HL-60 (cell line): ENCODE measurements at regions not wholly inside any gene's neighbourhood (a gene's known extent, or its start where the extent isn't known, plus 50 kb on each side); places are given as distances from the start of the nearest gene placed in this dataset.

Experiments
- DNase-seq, 2 experiments: peaks; one replicate each; pipeline ENCODE4 v3.0.0-alpha.2; 2010 to 2020; ENCODE audit warnings: low read depth in 1 of 2, low spot score in 1 of 2
- H3K27ac ChIP-seq: fragments of 250-450 bp; sonication (Bioruptor Pico); replicated peaks from 2 replicates; pipeline ENCODE4 v1.5.1; 2020; ENCODE audit warnings: mild to moderate bottlenecking, moderate library complexity
- H3K27me3 ChIP-seq: fragments of 250-450 bp; sonication (Bioruptor Pico); 2 replicates; pipeline ENCODE4 v1.5.1; 2021; ENCODE audit warnings: mild to moderate bottlenecking, moderate library complexity; ENCODE audit not compliant: insufficient read depth, poor library complexity, severe bottlenecking
- H3K4me3 ChIP-seq: replicated peaks from 2 replicates; pipeline ENCODE4 v1.5.1; 2011; ENCODE audit warnings: mild to moderate bottlenecking, control low read depth, low read length; ENCODE audit not compliant: insufficient read depth
- GABPA ChIP-seq: IDR thresholded peaks from 2 replicates; pipeline ENCODE4 v1.6.1; 2012; ENCODE audit warnings: low read depth
- POLR2AphosphoS5 ChIP-seq: IDR thresholded peaks from 2 replicates; pipeline ENCODE4 v1.6.1; 2012; ENCODE audit warnings: low read depth
- SPI1 ChIP-seq: IDR thresholded peaks from 2 replicates; pipeline ENCODE4 v1.6.1; 2012; ENCODE audit warnings: low read depth, mild to moderate bottlenecking, borderline replicate concordance
- TF ChIP-seq, protein P1 (sequence below): IDR thresholded peaks from 2 replicates; pipeline ENCODE4 v1.6.1; 2012; ENCODE audit warnings: low read depth; ENCODE audit not compliant: insufficient replicate concordance
- TF ChIP-seq, protein P2 (sequence below): IDR thresholded peaks from one replicate; pipeline ENCODE4 v1.5.1; 2011; ENCODE audit warnings: low read length, control low read depth, inconsistent platforms; ENCODE audit not compliant: insufficient read depth

DNA sequence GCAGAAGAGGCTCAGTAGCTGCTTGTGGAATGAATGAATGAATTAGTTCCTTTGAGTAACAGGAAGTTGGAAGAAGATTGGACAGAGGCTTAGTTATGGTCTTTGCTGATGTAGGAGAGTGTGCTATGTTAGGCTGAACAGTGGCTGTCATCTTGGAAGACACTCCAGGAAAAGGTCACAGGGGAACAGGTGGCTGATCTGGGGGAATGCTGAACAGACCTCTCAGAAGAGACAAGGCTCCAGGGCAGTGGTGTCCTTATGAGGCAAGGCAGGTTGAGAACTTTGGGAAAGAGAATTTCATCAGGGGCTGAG, 62.3 kb downstream of the UTRN start:
- Histone ChIP-seq H3K27ac (no peak overlapping the region), H3K4me3 (no peak overlapping the region), H3K27me3 (no peaks in the 10 kb centered on the region)
- no peak for TF ChIP-seq GABPA
- TF ChIP-seq, protein P1, sequence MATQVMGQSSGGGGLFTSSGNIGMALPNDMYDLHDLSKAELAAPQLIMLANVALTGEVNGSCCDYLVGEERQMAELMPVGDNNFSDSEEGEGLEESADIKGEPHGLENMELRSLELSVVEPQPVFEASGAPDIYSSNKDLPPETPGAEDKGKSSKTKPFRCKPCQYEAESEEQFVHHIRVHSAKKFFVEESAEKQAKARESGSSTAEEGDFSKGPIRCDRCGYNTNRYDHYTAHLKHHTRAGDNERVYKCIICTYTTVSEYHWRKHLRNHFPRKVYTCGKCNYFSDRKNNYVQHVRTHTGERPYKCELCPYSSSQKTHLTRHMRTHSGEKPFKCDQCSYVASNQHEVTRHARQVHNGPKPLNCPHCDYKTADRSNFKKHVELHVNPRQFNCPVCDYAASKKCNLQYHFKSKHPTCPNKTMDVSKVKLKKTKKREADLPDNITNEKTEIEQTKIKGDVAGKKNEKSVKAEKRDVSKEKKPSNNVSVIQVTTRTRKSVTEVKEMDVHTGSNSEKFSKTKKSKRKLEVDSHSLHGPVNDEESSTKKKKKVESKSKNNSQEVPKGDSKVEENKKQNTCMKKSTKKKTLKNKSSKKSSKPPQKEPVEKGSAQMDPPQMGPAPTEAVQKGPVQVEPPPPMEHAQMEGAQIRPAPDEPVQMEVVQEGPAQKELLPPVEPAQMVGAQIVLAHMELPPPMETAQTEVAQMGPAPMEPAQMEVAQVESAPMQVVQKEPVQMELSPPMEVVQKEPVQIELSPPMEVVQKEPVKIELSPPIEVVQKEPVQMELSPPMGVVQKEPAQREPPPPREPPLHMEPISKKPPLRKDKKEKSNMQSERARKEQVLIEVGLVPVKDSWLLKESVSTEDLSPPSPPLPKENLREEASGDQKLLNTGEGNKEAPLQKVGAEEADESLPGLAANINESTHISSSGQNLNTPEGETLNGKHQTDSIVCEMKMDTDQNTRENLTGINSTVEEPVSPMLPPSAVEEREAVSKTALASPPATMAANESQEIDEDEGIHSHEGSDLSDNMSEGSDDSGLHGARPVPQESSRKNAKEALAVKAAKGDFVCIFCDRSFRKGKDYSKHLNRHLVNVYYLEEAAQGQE, result no peak
- TF ChIP-seq SPI1, result no peak
- TF ChIP-seq, protein P2, sequence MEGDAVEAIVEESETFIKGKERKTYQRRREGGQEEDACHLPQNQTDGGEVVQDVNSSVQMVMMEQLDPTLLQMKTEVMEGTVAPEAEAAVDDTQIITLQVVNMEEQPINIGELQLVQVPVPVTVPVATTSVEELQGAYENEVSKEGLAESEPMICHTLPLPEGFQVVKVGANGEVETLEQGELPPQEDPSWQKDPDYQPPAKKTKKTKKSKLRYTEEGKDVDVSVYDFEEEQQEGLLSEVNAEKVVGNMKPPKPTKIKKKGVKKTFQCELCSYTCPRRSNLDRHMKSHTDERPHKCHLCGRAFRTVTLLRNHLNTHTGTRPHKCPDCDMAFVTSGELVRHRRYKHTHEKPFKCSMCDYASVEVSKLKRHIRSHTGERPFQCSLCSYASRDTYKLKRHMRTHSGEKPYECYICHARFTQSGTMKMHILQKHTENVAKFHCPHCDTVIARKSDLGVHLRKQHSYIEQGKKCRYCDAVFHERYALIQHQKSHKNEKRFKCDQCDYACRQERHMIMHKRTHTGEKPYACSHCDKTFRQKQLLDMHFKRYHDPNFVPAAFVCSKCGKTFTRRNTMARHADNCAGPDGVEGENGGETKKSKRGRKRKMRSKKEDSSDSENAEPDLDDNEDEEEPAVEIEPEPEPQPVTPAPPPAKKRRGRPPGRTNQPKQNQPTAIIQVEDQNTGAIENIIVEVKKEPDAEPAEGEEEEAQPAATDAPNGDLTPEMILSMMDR, result no peak
- TF ChIP-seq POLR2AphosphoS5, result no peak
- no peak for DNase-seq

DNA sequence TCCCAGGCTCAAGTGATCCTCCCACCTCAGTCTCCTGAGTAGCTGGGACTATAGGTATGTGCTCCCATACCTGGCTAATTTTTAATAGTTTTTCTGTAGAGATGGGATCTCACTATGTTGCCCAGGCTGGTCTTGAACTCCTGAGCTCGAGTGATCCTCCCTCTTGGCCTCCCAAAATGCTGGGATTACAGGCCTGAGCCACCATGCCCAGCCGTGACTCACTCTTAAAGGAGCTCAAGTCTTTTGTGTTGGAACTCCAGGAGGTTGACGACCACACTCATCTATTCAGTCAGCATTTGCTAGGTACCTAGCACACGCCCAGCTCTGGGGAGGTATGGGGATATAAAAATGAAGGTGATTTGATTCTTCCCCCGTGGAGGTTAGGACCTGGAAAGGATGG, 62.8 kb downstream of the UTRN start:
- Histone ChIP-seq H3K4me3 (no peak overlapping the region), H3K27me3 (no peaks in the 10 kb centered on the region), H3K27ac (no peak overlapping the region)
- TF ChIP-seq SPI1 (no peak), GABPA (no peak), POLR2AphosphoS5 (no peak)
- TF ChIP-seq, protein P2, result no peak
- TF ChIP-seq, protein P1, result no peak
- no peak for DNase-seq

DNA sequence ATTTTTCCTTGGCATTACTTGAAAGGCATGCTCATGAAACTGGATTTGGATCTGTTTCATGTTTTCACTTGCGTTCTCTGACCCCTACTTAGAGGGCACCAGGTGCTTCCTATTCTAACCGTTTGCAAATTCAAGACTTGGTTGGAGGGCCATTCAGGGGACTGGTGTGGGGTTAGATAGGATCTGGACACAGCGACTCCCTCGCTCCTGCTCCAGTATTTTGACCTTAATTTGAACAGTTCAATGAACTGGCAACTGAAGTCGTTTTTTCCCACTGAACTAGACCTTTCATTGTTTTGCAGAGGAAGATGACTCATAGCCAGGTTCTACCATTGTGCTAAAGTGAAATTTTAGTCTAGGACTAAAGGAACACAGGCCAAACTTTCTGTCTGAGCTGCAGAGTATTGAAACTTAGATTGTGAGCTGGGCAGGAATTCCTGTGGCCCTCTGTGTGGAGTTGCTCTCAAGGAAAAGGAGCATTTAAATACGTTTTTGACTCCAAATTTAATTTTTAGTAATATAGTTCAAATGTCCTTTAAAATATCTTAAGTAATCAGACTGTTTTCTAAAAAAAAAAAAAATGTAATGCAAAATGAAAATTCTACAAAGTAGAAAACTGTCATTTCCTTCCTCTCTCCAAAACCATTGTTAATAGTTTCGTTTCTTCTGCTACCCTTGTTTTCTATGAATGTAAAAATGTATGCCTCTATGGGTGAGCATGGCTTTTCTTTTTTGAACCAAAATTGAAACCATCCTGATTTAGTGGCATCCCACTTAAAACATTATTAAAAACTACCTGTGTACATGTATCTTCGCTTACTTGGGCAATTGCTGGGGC, 64.8 kb downstream of the UTRN start:
- TF ChIP-seq, protein P1, result no peak
- TF ChIP-seq, protein P2, result no peak
- TF ChIP-seq POLR2AphosphoS5 (no peak), GABPA (no peak), SPI1 (no peak)
- Histone ChIP-seq H3K27me3 (no peaks in the 10 kb centered on the region), H3K4me3 (no peak overlapping the region), H3K27ac (peak overlapping the region; percentile 56)
- peak; percentile 29 to 76 for DNase-seq
